Left ventricle myocardium inferior (tissue), 1 donor: ENCODE measurements at regions not wholly inside any gene's neighbourhood (a gene's known extent, or its start where the extent isn't known, plus 50 kb on each side); places are given as distances from the start of the nearest gene placed in this dataset.
"Not testable (repeated sequence)": the region's sequence is repeated elsewhere in the genome, so short reads cannot be mapped to it uniquely, and the experiment has no call there.

Source experiments
- DNase-seq: peaks from one replicate; pipeline ENCODE4 v3.0.0-alpha.2; 2020
- H3K27ac ChIP-seq: fragments of 200-600 bp; replicated peaks from 2 replicates; pipeline ENCODE4 v1.8.0; 2021
- H3K27me3 ChIP-seq: fragments of 200-600 bp; 2 replicates; pipeline ENCODE4 v1.8.0; 2021; ENCODE audit warnings: low read depth
- H3K36me3 ChIP-seq: fragments of 200-600 bp; 2 replicates; pipeline ENCODE4 v1.8.0; 2021
- H3K4me1 ChIP-seq: fragments of 200-600 bp; 2 replicates; pipeline ENCODE4 v1.8.0; 2021
- H3K4me3 ChIP-seq: fragments of 200-600 bp; 2 replicates; pipeline ENCODE4 v1.8.0; 2021; ENCODE audit warnings: mild to moderate bottlenecking, moderate library complexity
- H3K9me3 ChIP-seq: fragments of 200-600 bp; replicated peaks from 2 replicates; pipeline ENCODE4 v1.8.0; 2021
- CTCF ChIP-seq: fragments of 200-600 bp; IDR thresholded peaks from 2 replicates; pipeline ENCODE4 v1.8.0; 2021; ENCODE audit warnings: antibody characterized with exemption, mild to moderate bottlenecking, borderline replicate concordance
- intact Hi-C: fragments of 100-400 bp; cut with micrococcal nuclease; formaldehyde crosslinking; loops from one replicate; pipeline ENCODE4 v1.11.0; 2022
- donor health status: DM: no; HTN: yes; CAD: no; lungs with severe emphysema.

- no peak overlapping the region for H3K27ac ChIP-seq
- intact Hi-C loops: no loop called here
- TF ChIP-seq CTCF: no peak
- no peak for DNase-seq
- no peaks in the 10 kb centered on the region for H3K9me3 ChIP-seq
- H3K36me3 ChIP-seq: no peaks in the 10 kb centered on the region
- H3K27me3 ChIP-seq: no peaks in the 10 kb centered on the region
- H3K4me1 ChIP-seq: peaks cover 26% of the 10 kb centered on the region
- no peak overlapping the region for H3K4me3 ChIP-seq
These were observed 63.7 kb upstream of the SHLD1 start for GRCh38 chr20:5686384-5687105.

GRCh38 chr20:5682556-5682955 lies 67.6 kb upstream of the SHLD1 start:
- H3K36me3 ChIP-seq, H3K4me3 ChIP-seq, DNase-seq, intact Hi-C loops, H3K27me3 ChIP-seq, H3K27ac ChIP-seq, H3K4me1 ChIP-seq, H3K9me3 ChIP-seq: not testable (repeated sequence)

- DNase-seq: no peak
- Histone ChIP-seq H3K9me3 (no peaks in the 10 kb centered on the region), H3K36me3 (no peaks in the 10 kb centered on the region), H3K4me3 (no peak overlapping the region), H3K4me1 (no peaks in the 10 kb centered on the region), H3K27me3 (no peaks in the 10 kb centered on the region), H3K27ac (no peak overlapping the region)
- intact Hi-C loops: no loop called here
- no peak for TF ChIP-seq CTCF
These were observed 69.4 kb upstream of the GPCPD1 start for GRCh38 chr20:5680192-5680591.

GRCh38 chr20:5678777-5679176 lies 68.0 kb upstream of the GPCPD1 start:
- H3K27ac ChIP-seq: no peak overlapping the region
- DNase-seq: no peak
- no peaks in the 10 kb centered on the region for H3K36me3 ChIP-seq
- intact Hi-C loops: no loop called here
- no peak overlapping the region for H3K4me3 ChIP-seq
- no peaks in the 10 kb centered on the region for H3K9me3 ChIP-seq
- no peaks in the 10 kb centered on the region for H3K27me3 ChIP-seq
- no peak for TF ChIP-seq CTCF
- no peaks in the 10 kb centered on the region for H3K4me1 ChIP-seq

- H3K27ac ChIP-seq, H3K4me1 ChIP-seq, intact Hi-C loops, H3K9me3 ChIP-seq, H3K27me3 ChIP-seq, H3K4me3 ChIP-seq, DNase-seq, H3K36me3 ChIP-seq: not testable (repeated sequence)
These were observed 67.1 kb upstream of the GPCPD1 start for GRCh38 chr20:5677944-5678343.

- TF ChIP-seq CTCF: no peak
- Histone ChIP-seq H3K36me3 (no peaks in the 10 kb centered on the region), H3K4me1 (no peaks in the 10 kb centered on the region), H3K27me3 (no peaks in the 10 kb centered on the region), H3K27ac (no peak overlapping the region), H3K9me3 (no peaks in the 10 kb centered on the region), H3K4me3 (no peak overlapping the region)
- intact Hi-C loops: no loop called here
- no peak for DNase-seq
These were observed 66.6 kb upstream of the GPCPD1 start for GRCh38 chr20:5677389-5677788.
